ENCODE measurements at regions not wholly inside any gene's neighbourhood (a gene's known extent, or its start where the extent isn't known, plus 50 kb on each side); places are given as distances from the start of the nearest gene placed in this dataset.

- ATAC-seq (no peak), DNase-seq (no peak)
- no peak overlapping the region for H3K27ac Mint-ChIP-seq
- no peaks in the 10 kb centered on the region for H3K27me3 Mint-ChIP-seq
- H3K9me3 Mint-ChIP-seq = peaks cover 9% of the 10 kb centered on the region
- intact Hi-C loops (cut with micrococcal nuclease) = no loop called here
- H3K4me3 Mint-ChIP-seq = no peak overlapping the region
- H3K4me1 Mint-ChIP-seq (ENCODE audit: low read depth) = peaks cover 2% of the 10 kb centered on the region
- no peaks in the 10 kb centered on the region for H3K36me3 Mint-ChIP-seq (ENCODE audit: low read depth)
- no peak for TF ChIP-seq CTCF (IDR thresholded peaks at IDR 0.05)
- POLR2A ChIA-PET = no interaction called here
- CTCF ChIA-PET = interaction anchor here (1.5 kb wide), 1 partner anchor 17 kb away, joined by 3 read pairs; no protein-coding TSS in a partner anchor
Measured at GRCh38 chr6:14339711-14340584, 222.4 kb downstream of the CD83 start.

- H3K36me3 Mint-ChIP-seq (ENCODE audit: low read depth) = no peaks in the 10 kb centered on the region
- no peak for TF ChIP-seq CTCF (IDR thresholded peaks at IDR 0.05)
- peaks cover 4% of the 10 kb centered on the region for H3K4me1 Mint-ChIP-seq (ENCODE audit: low read depth)
- H3K9me3 Mint-ChIP-seq = no peaks in the 10 kb centered on the region
- DNase-seq = no peak
- CTCF ChIA-PET = no interaction called here
- intact Hi-C loops (cut with micrococcal nuclease) = no loop called here
- no peaks in the 10 kb centered on the region for H3K27me3 Mint-ChIP-seq
- H3K4me3 Mint-ChIP-seq = no peak overlapping the region
- H3K27ac Mint-ChIP-seq = no peak overlapping the region
- no peak for ATAC-seq
- POLR2A ChIA-PET = no interaction called here
Measured at GRCh38 chr6:14344486-14344885, 226.9 kb downstream of the CD83 start.

DNA sequence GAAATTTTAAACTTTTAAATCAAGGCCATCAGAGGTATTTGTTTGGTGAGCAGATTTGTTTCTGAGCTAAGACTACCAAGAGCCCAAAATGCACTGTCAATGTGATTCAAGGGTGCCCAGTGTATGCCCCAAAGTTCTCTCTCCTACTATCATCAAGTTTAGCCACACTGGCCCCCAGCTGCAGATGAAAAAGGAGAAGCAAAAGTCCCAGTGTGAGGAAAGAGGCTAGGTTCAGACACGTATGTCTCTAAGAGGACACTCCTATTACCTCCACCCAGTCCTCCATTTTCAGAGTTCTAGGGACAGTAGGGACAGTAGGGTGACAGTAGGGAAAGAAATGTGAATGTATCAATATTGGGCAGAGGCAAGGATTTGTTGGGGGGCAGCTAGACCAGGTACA is 230.8 kb downstream of the CD83 start:
- no peaks in the 10 kb centered on the region for H3K27me3 Mint-ChIP-seq
- ChIA-PET CTCF (interaction anchor here (1.6 kb wide), 1 partner anchor 12 kb away, joined by 5 read pairs; no protein-coding TSS in a partner anchor), POLR2A (interaction anchor here (1.1 kb wide), 1 partner anchor 11 kb away, joined by 3 read pairs; no protein-coding TSS in a partner anchor)
- no peaks in the 10 kb centered on the region for H3K36me3 Mint-ChIP-seq (ENCODE audit: low read depth)
- no peak for ATAC-seq
- no peak overlapping the region for H3K27ac Mint-ChIP-seq
- peaks cover 11% of the 10 kb centered on the region for H3K4me1 Mint-ChIP-seq (ENCODE audit: low read depth)
- peaks cover 2% of the 10 kb centered on the region for H3K9me3 Mint-ChIP-seq
- intact Hi-C loops (cut with micrococcal nuclease) = no loop called here
- TF ChIP-seq CTCF (IDR thresholded peaks at IDR 0.05) = no peak
- H3K4me3 Mint-ChIP-seq = no peak overlapping the region
- DNase-seq = no peak

- intact Hi-C loops (cut with micrococcal nuclease) = no loop called here
- DNase-seq (no peak), ATAC-seq (no peak)
- H3K27me3 Mint-ChIP-seq = no peaks in the 10 kb centered on the region
- POLR2A ChIA-PET = no interaction called here
- H3K9me3 Mint-ChIP-seq = peaks cover 2% of the 10 kb centered on the region
- CTCF ChIA-PET = interaction anchor here (1.5 kb wide), 1 partner anchor 15 kb away, joined by 3 read pairs; no protein-coding TSS in a partner anchor
- H3K4me3 Mint-ChIP-seq = no peak overlapping the region
- H3K27ac Mint-ChIP-seq = no peak overlapping the region
- TF ChIP-seq CTCF (IDR thresholded peaks at IDR 0.05) = no peak
- peaks cover 19% of the 10 kb centered on the region for H3K4me1 Mint-ChIP-seq (ENCODE audit: low read depth)
- no peaks in the 10 kb centered on the region for H3K36me3 Mint-ChIP-seq (ENCODE audit: low read depth)
Measured at GRCh38 chr6:14349507-14349906, 231.9 kb downstream of the CD83 start.

- intact Hi-C loops (cut with micrococcal nuclease) = no loop called here
- TF ChIP-seq CTCF (IDR thresholded peaks at IDR 0.05) = no peak
- DNase-seq (no peak), ATAC-seq (no peak)
- Mint-ChIP-seq H3K4me1 (ENCODE audit: low read depth) (peaks cover 25% of the 10 kb centered on the region), H3K27ac (no peak overlapping the region), H3K27me3 (no peaks in the 10 kb centered on the region), H3K4me3 (no peak overlapping the region), H3K9me3 (peaks cover 2% of the 10 kb centered on the region), H3K36me3 (ENCODE audit: low read depth) (no peaks in the 10 kb centered on the region)
- CTCF ChIA-PET = interaction anchor here (1.5 kb wide), 1 partner anchor 14 kb away, joined by 3 read pairs; no protein-coding TSS in a partner anchor
- POLR2A ChIA-PET = no interaction called here
Measured at GRCh38 chr6:14350210-14350609, 232.6 kb downstream of the CD83 start.
